B cell (primary cell): ENCODE measurements at regions not wholly inside any gene's neighbourhood (a gene's known extent, or its start where the extent isn't known, plus 50 kb on each side); places are given as distances from the start of the nearest gene placed in this dataset.

Experiments used
- ATAC-seq: fragments of 200-7000 bp; cut with Tn5 transposase; one replicate; pipeline ENCODE4 v1.10.0; 2021; ENCODE audit warnings: low read depth, mild to moderate bottlenecking, moderate number of reproducible peaks, moderate library complexity
- CTCF ChIA-PET: fragments of 350-600 bp; sonication (Branson Sonifier 250); formaldehyde crosslinking; loops from one replicate; lab custom pipeline; 2021; ENCODE audit warnings: antibody characterized with exemption, inconsistent platforms; lab: Charles Lee
- POLR2A ChIA-PET: fragments of 350-600 bp; sonication (Branson Sonifier 250); formaldehyde crosslinking; loops from one replicate; lab custom pipeline; 2021; ENCODE audit warnings: antibody characterized with exemption; lab: Charles Lee
- DNase-seq: peaks from one replicate; pipeline ENCODE4 v3.0.0; 2013
- H2AFZ ChIP-seq: 2 replicates; pipeline ENCODE4 v1.6.1; 2012; ENCODE audit warnings: mild to moderate bottlenecking, low read depth, low read length; ENCODE audit not compliant: insufficient read depth, poor library complexity, severe bottlenecking
- H3K27ac ChIP-seq, 2 donors: 1 replicate in 1 of 2; 2 replicates in 1 of 2; pipeline ENCODE4 v1.5.1; 2012 to 2013; ENCODE audit warnings: low read length in 2 of 2, mild to moderate bottlenecking in 2 of 2, moderate library complexity in 1 of 2
- H3K27me3 ChIP-seq, 4 experiments: fragments of 200-600 bp in 1 of 4; sonication (generic) in 1 of 4; replicated peaks in 1 of 4; 1 replicate in 2 of 4; 2 replicates in 2 of 4; pipeline versions ENCODE4 v1.6.1 to v1.7.0; 2013 to 2016; ENCODE audit warnings: low read length in 3 of 4, mild to moderate bottlenecking in 2 of 4, mixed read lengths in 1 of 4, moderate library complexity in 1 of 4; ENCODE audit not compliant: insufficient read depth in 4 of 4, control insufficient read depth in 3 of 4; ENCODE audit errors: control extremely low read depth in 1 of 4
- H3K36me3 ChIP-seq, 2 experiments: replicated peaks in 1 of 2; 1 replicate in 1 of 2; 2 replicates in 1 of 2; pipeline versions ENCODE4 v1.6.1 to v1.7.1; 2013; ENCODE audit warnings: low read length in 1 of 2; ENCODE audit not compliant: insufficient read depth in 2 of 2, control insufficient read depth in 1 of 2; ENCODE audit errors: control extremely low read depth in 1 of 2, extremely low read depth in 1 of 2
- H3K4me1 ChIP-seq, 2 donors: fragments of 200-600 bp in 1 of 2; sonication (generic) in 1 of 2; 1 replicate in 1 of 2; 2 replicates in 1 of 2; pipeline versions ENCODE4 v1.5.1 to v1.6.1; 2013 to 2017; ENCODE audit warnings: low read length in 2 of 2; ENCODE audit not compliant: control insufficient read depth in 2 of 2, insufficient read depth in 2 of 2
- H3K4me2 ChIP-seq: replicated peaks from 2 replicates; pipeline ENCODE3; 2012; ENCODE audit warnings: mild to moderate bottlenecking, low read depth, low read length; ENCODE audit not compliant: poor library complexity, severe bottlenecking
- H3K4me3 ChIP-seq, 5 experiments: fragments of 200-600 bp in 1 of 5; sonication (generic) in 1 of 5; 1 replicate in 3 of 5; 2 replicates in 2 of 5; pipeline versions ENCODE4 v1.5.1 to v1.7.0; 2011 to 2016; ENCODE audit warnings: low read length in 4 of 5, mild to moderate bottlenecking in 4 of 5, low read depth in 2 of 5, control low read depth in 1 of 5, moderate library complexity in 1 of 5; ENCODE audit not compliant: insufficient read depth in 1 of 5; ENCODE audit errors: control extremely low read depth in 1 of 5, extremely low read depth in 1 of 5
- H3K79me2 ChIP-seq: fragments of 200-600 bp; sonication (generic); one replicate; pipeline ENCODE4 v1.6.0; 2016; ENCODE audit warnings: low read length; ENCODE audit not compliant: control insufficient read depth, insufficient read depth
- H3K9ac ChIP-seq: fragments of 200-600 bp; sonication (generic); 2 replicates; pipeline ENCODE4 v1.6.1; 2017; ENCODE audit warnings: mild to moderate bottlenecking, low read length, moderate library complexity
- H3K9me3 ChIP-seq, 3 donors: one replicate each; pipeline versions ENCODE4 v1.6.1 to v1.7.1; 2013; ENCODE audit warnings: low read length in 2 of 3; ENCODE audit not compliant: control insufficient read depth in 2 of 3, insufficient read depth in 1 of 3; ENCODE audit errors: control extremely low read depth in 1 of 3
- H4K20me1 ChIP-seq: 2 replicates; pipeline ENCODE4 v1.6.0; 2012; ENCODE audit warnings: mild to moderate bottlenecking, low read length; ENCODE audit not compliant: insufficient read depth, control insufficient read depth, poor library complexity, severe bottlenecking
- H3K27ac Mint-ChIP-seq: one replicate; pipeline ENCODE4 v1.8.0; 2021; ENCODE audit warnings: mixed read lengths
- H3K27me3 Mint-ChIP-seq: one replicate; pipeline ENCODE4 v1.8.0; 2021; ENCODE audit warnings: mixed read lengths
- H3K4me1 Mint-ChIP-seq: one replicate; pipeline ENCODE4 v1.8.0; 2021; ENCODE audit warnings: mixed read lengths
- H3K4me3 Mint-ChIP-seq: one replicate; pipeline ENCODE4 v1.8.0; 2021; ENCODE audit warnings: mixed read lengths
- H3K9me3 Mint-ChIP-seq: one replicate; pipeline ENCODE4 v1.8.0; 2022; ENCODE audit warnings: mixed read lengths; ENCODE audit not compliant: insufficient read depth
- CTCF ChIP-seq: fragments of 200-600 bp; IDR thresholded peaks from one replicate; pipeline ENCODE4 v1.8.0; 2022; ENCODE audit warnings: antibody characterized with exemption, mild to moderate bottlenecking
- EZH2 ChIP-seq: IDR thresholded peaks from 2 replicates; pipeline ENCODE4 v1.6.1; 2012; ENCODE audit warnings: borderline replicate concordance, low read depth, mild to moderate bottlenecking, moderate library complexity, low read length; ENCODE audit not compliant: insufficient read depth, poor library complexity, severe bottlenecking
- WGBS: methylation state at CpG from one replicate; pipeline ENCODE4 v1.1.5; 2013; ENCODE audit warnings: missing lambda C conversion rate; ENCODE audit not compliant: insufficient coverage; 5-methylcytosine and 5-hydroxymethylcytosine counted together
- intact Hi-C: fragments of 100-400 bp; cut with micrococcal nuclease; formaldehyde crosslinking; loops from one replicate; pipeline ENCODE4 v1.10.0; 2022

GRCh38 chr3:82960379-82960778, 1198.9 kb upstream of the GBE1 start:
- intact Hi-C loops = no loop called here
- no peak overlapping the region for H3K4me3 ChIP-seq
- H3K27ac ChIP-seq = no peak overlapping the region
- ChIA-PET CTCF (no interaction called here), POLR2A (no interaction called here)
- H3K27me3 ChIP-seq = no peaks in the 10 kb centered on the region
- Mint-ChIP-seq H3K9me3 (no peaks in the 10 kb centered on the region), H3K27ac (no peak overlapping the region), H3K4me3 (no peak overlapping the region), H3K4me1 (no peaks in the 10 kb centered on the region), H3K27me3 (no peaks in the 10 kb centered on the region)
- H3K4me1 ChIP-seq = no peaks in the 10 kb centered on the region
- H3K9me3 ChIP-seq = no peaks in the 10 kb centered on the region
- no peak overlapping the region for H3K9ac ChIP-seq
- no peaks in the 10 kb centered on the region for H4K20me1 ChIP-seq
- no peaks in the 10 kb centered on the region for H3K36me3 ChIP-seq
- ATAC-seq = no peak
- H3K79me2 ChIP-seq = no peaks in the 10 kb centered on the region
- H2AFZ ChIP-seq = no peak overlapping the region
- no peak for DNase-seq
- no peak overlapping the region for H3K4me2 ChIP-seq
- TF ChIP-seq EZH2 = no peak
- TF ChIP-seq CTCF = no peak

GRCh38 chr3:82957696-82958095, 1196.3 kb upstream of the GBE1 start:
- DNase-seq = no peak
- Histone ChIP-seq H3K4me2 (no peak overlapping the region), H3K9me3 (peaks cover 0 to 3% (median 1%) of the 10 kb centered on the region in 3 donors), H3K9ac (no peak overlapping the region), H3K4me3 (no peak overlapping the region), H4K20me1 (no peaks in the 10 kb centered on the region), H3K79me2 (no peaks in the 10 kb centered on the region), H3K36me3 (no peaks in the 10 kb centered on the region), H3K27me3 (no peaks in the 10 kb centered on the region), H3K4me1 (no peaks in the 10 kb centered on the region), H3K27ac (no peak overlapping the region), H2AFZ (no peak overlapping the region)
- ATAC-seq = no peak
- Mint-ChIP-seq H3K27ac (no peak overlapping the region), H3K4me3 (no peak overlapping the region), H3K4me1 (no peaks in the 10 kb centered on the region), H3K9me3 (no peaks in the 10 kb centered on the region), H3K27me3 (no peaks in the 10 kb centered on the region)
- ChIA-PET POLR2A (no interaction called here), CTCF (no interaction called here)
- intact Hi-C loops = no loop called here
- TF ChIP-seq CTCF (no peak), EZH2 (no peak)
- 76% methylated on average over 5 of the region's 6 CpGs for WGBS
